DND-41 (cell line): ENCODE measurements at regions not wholly inside any gene's neighbourhood (a gene's known extent, or its start where the extent isn't known, plus 50 kb on each side); places are given as distances from the start of the nearest gene placed in this dataset.

ENCODE experiments used
- CTCF ChIP-seq: IDR thresholded peaks from 2 replicates; pipeline ENCODE4 v1.5.1; 2012; ENCODE audit warnings: borderline replicate concordance, low read length, moderate library complexity, mild to moderate bottlenecking; ENCODE audit not compliant: poor library complexity, severe bottlenecking; ENCODE audit errors: extremely low read depth
- EZH2 ChIP-seq: IDR thresholded peaks from 3 replicates; pipeline ENCODE4 v1.6.1; 2012; ENCODE audit warnings: borderline replicate concordance, low read depth, mild to moderate bottlenecking, moderate library complexity, low read length, inconsistent platforms; ENCODE audit not compliant: severe bottlenecking

- no peak for TF ChIP-seq CTCF
- TF ChIP-seq EZH2: no peak
Observed at GRCh38 chr1:228804640-228805413, 69.5 kb downstream of the RHOU start.
